ENCODE measurements at regions not wholly inside any gene's neighbourhood (a gene's known extent, or its start where the extent isn't known, plus 50 kb on each side); places are given as distances from the start of the nearest gene placed in this dataset.

DNA sequence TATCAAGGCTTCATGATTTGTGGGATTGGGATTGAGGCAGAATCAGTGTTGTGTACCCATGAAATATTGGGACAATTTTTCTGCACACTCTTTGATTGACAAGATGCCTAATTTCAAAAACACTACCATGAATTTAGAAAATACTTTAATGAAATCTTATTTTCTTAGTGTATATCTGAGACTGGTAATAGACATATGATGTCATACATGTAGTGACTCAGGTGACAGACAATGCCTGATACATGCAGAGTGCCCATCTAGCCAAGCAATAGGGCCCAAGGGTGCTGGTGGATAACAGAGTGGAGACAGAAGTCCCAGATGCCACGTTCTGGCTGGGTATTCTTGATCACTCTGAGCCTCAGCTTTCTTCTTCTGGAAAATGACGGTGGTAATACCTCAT is 279.6 kb upstream of the ARID1B start:
- Histone ChIP-seq H3K4me1 (no peaks in the 10 kb centered on the region), H3K27ac (no peak overlapping the region), H3K36me3 (no peaks in the 10 kb centered on the region), H3K9me3 (no peaks in the 10 kb centered on the region), H3K4me3 (no peak overlapping the region), H3K27me3 (no peaks in the 10 kb centered on the region)
- DNase-seq (ENCODE audit: low spot score in 2 of 2): no peak
- no peak for TF ChIP-seq CTCF (IDR thresholded peaks at IDR 0.05)
- TF ChIP-seq POLR2A (IDR thresholded peaks at IDR 0.05): no peak
- no peak for TF ChIP-seq POLR2AphosphoS5 (IDR thresholded peaks at IDR 0.05)
- intact Hi-C loops (cut with DNase I; ENCODE audit: low total_unique reads): no loop called here

GRCh38 chr6:156487877-156488276 is 289.3 kb upstream of the ARID1B start:
- no peaks in the 10 kb centered on the region for H3K36me3 ChIP-seq
- intact Hi-C loops (cut with DNase I; ENCODE audit: low total_unique reads): no loop called here
- no peak overlapping the region for H3K27ac ChIP-seq
- H3K4me1 ChIP-seq: no peaks in the 10 kb centered on the region
- DNase-seq (ENCODE audit: low spot score in 2 of 2): no peak
- no peak for TF ChIP-seq POLR2A (IDR thresholded peaks at IDR 0.05)
- no peak for TF ChIP-seq POLR2AphosphoS5 (IDR thresholded peaks at IDR 0.05)
- TF ChIP-seq CTCF (IDR thresholded peaks at IDR 0.05): no peak
- no peaks in the 10 kb centered on the region for H3K9me3 ChIP-seq
- H3K4me3 ChIP-seq: no peak overlapping the region
- H3K27me3 ChIP-seq: no peaks in the 10 kb centered on the region

DNA sequence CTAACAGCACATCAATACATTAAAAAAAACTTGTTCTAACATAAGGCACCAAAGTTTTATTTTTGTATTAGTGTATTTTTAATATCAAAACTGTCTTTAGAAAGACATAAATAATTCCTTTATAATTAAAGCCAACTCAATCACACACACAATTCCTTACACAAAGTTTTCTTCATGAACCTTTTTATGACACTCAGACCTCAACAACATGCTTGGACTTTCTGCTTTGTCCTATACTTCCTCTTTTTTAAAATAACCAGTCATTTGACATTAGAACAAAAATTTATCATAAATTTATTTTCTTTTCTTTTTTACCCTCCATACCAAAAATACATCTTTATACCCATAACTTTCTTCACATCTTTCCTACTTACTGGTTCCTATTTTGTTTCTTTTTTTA is 292.0 kb upstream of the ARID1B start:
- TF ChIP-seq POLR2AphosphoS5 (IDR thresholded peaks at IDR 0.05): no peak
- TF ChIP-seq POLR2A (IDR thresholded peaks at IDR 0.05): no peak
- no peak for TF ChIP-seq CTCF (IDR thresholded peaks at IDR 0.05)
- H3K27me3 ChIP-seq: no peaks in the 10 kb centered on the region
- no peak overlapping the region for H3K27ac ChIP-seq
- H3K9me3 ChIP-seq: no peaks in the 10 kb centered on the region
- intact Hi-C loops (cut with DNase I; ENCODE audit: low total_unique reads): no loop called here
- H3K4me1 ChIP-seq: no peaks in the 10 kb centered on the region
- no peaks in the 10 kb centered on the region for H3K36me3 ChIP-seq
- H3K4me3 ChIP-seq: no peak overlapping the region
- no peak for DNase-seq (ENCODE audit: low spot score in 2 of 2)

- no peaks in the 10 kb centered on the region for H3K36me3 ChIP-seq
- DNase-seq (ENCODE audit: low spot score in 2 of 2): no peak
- H3K27me3 ChIP-seq: no peaks in the 10 kb centered on the region
- TF ChIP-seq POLR2AphosphoS5 (IDR thresholded peaks at IDR 0.05): no peak
- no peak for TF ChIP-seq CTCF (IDR thresholded peaks at IDR 0.05)
- no peak for TF ChIP-seq POLR2A (IDR thresholded peaks at IDR 0.05)
- H3K4me1 ChIP-seq: no peaks in the 10 kb centered on the region
- H3K9me3 ChIP-seq: no peaks in the 10 kb centered on the region
- intact Hi-C loops (cut with DNase I; ENCODE audit: low total_unique reads): no loop called here
- no peak overlapping the region for H3K27ac ChIP-seq
- H3K4me3 ChIP-seq: no peak overlapping the region
Observed at GRCh38 chr6:156474507-156475120, 302.6 kb upstream of the ARID1B start.

DNA sequence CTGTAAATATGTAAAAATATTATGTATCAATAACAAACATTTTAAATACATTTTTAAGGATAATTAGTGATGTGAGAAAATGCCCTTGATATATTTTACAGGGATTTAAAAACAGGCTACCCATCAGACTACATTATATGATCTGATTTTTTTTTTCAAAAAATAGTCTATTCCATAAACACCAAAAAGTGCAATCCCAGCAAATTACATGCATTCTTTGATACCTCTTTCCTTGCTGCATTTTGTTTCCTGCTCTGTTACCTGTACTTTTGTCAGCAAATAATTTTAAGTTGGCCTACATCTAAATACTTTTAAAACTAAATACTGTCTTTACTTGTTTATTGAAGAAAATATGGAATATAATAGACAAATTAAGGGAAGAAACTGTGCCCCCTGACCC is 306.2 kb upstream of the ARID1B start:
- intact Hi-C loops (cut with DNase I; ENCODE audit: low total_unique reads): no loop called here
- Histone ChIP-seq H3K27me3 (no peaks in the 10 kb centered on the region), H3K27ac (no peak overlapping the region), H3K9me3 (no peaks in the 10 kb centered on the region), H3K4me3 (no peak overlapping the region), H3K36me3 (no peaks in the 10 kb centered on the region), H3K4me1 (no peaks in the 10 kb centered on the region)
- no peak for TF ChIP-seq POLR2A (IDR thresholded peaks at IDR 0.05)
- TF ChIP-seq CTCF (IDR thresholded peaks at IDR 0.05): no peak
- TF ChIP-seq POLR2AphosphoS5 (IDR thresholded peaks at IDR 0.05): no peak
- no peak for DNase-seq (ENCODE audit: low spot score in 2 of 2)

All from breast epithelium (tissue), 4 donors.